Testis (tissue), 2 donors: ENCODE measurements at regions not wholly inside any gene's neighbourhood (a gene's known extent, or its start where the extent isn't known, plus 50 kb on each side); places are given as distances from the start of the nearest gene placed in this dataset.

ENCODE experiments used
- POLR2A ChIP-seq: fragments of 450-650 bp; IDR thresholded peaks from one replicate; pipeline ENCODE4 v1.6.1; 2017; ENCODE audit warnings: antibody characterized with exemption, mild to moderate bottlenecking, moderate library complexity
- TF ChIP-seq, protein P1 (sequence below), 3 experiments: fragments of 450-650 bp in 2 of 3; fragments of 200-600 bp in 1 of 3; sonication (generic) in 1 of 3; IDR thresholded peaks; one replicate each; pipeline ENCODE4 v1.5.1; 2016 to 2019; ENCODE audit warnings: antibody characterized with exemption in 3 of 3, mild to moderate bottlenecking in 2 of 3, moderate library complexity in 1 of 3

DNA sequence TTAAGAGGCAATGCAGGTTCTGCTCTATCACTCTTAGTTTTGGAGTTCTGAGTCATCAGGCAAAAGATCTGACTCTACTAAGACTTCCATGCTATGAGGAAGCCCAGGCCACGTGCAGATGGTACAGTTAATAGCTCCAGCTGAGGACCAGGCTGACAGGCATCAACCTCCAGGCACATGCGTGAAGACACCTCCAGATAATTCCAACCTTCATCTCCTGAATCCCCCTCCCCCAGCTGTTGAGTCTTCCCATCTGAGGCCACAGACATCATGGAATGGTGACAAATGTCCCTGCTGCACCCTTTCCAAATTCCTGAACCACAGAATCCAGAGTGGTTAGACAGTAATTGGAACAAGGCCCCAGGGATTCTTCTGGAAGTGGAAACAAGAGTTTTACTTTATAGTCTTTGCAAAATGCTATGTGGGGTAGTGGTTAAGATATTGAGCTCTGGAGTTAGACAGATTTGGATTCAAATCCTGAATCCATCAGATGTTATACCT lies 183.8 kb downstream of the KLF5 start:
- TF ChIP-seq, protein P1, sequence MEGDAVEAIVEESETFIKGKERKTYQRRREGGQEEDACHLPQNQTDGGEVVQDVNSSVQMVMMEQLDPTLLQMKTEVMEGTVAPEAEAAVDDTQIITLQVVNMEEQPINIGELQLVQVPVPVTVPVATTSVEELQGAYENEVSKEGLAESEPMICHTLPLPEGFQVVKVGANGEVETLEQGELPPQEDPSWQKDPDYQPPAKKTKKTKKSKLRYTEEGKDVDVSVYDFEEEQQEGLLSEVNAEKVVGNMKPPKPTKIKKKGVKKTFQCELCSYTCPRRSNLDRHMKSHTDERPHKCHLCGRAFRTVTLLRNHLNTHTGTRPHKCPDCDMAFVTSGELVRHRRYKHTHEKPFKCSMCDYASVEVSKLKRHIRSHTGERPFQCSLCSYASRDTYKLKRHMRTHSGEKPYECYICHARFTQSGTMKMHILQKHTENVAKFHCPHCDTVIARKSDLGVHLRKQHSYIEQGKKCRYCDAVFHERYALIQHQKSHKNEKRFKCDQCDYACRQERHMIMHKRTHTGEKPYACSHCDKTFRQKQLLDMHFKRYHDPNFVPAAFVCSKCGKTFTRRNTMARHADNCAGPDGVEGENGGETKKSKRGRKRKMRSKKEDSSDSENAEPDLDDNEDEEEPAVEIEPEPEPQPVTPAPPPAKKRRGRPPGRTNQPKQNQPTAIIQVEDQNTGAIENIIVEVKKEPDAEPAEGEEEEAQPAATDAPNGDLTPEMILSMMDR (IDR thresholded peaks at IDR 0.05) = no peak
- no peak for TF ChIP-seq POLR2A
